WERI-Rb-1 (cell line): ENCODE measurements at regions not wholly inside any gene's neighbourhood (a gene's known extent, or its start where the extent isn't known, plus 50 kb on each side); places are given as distances from the start of the nearest gene placed in this dataset.

Experiments
- DNase-seq: peaks from one replicate; pipeline ENCODE4 v3.0.0-alpha.2; 2020
- H3K27ac ChIP-seq: fragments of 250-450 bp; sonication (Bioruptor Pico); 2 replicates; pipeline ENCODE4 v1.5.1; 2020; ENCODE audit warnings: mild to moderate bottlenecking, moderate library complexity
- H3K27me3 ChIP-seq: fragments of 250-450 bp; sonication (Bioruptor Pico); 2 replicates; pipeline ENCODE4 v1.5.1; 2021; ENCODE audit warnings: mild to moderate bottlenecking, low read depth, moderate library complexity; ENCODE audit not compliant: insufficient read depth, severe bottlenecking
- H3K36me3 ChIP-seq: fragments of 250-450 bp; sonication (Bioruptor Pico); 2 replicates; pipeline ENCODE4 v1.5.1; 2020; ENCODE audit warnings: mild to moderate bottlenecking, moderate library complexity
- H3K4me3 ChIP-seq: 2 replicates; pipeline ENCODE4 v1.5.1; 2011; ENCODE audit warnings: low read depth, mild to moderate bottlenecking, control low read depth, low read length
- H3K9me3 ChIP-seq: fragments of 250-450 bp; sonication (Bioruptor Pico); 2 replicates; pipeline ENCODE4 v1.5.1; 2021; ENCODE audit warnings: mild to moderate bottlenecking, moderate library complexity; ENCODE audit not compliant: severe bottlenecking
- TF ChIP-seq, protein P1 (sequence below): IDR thresholded peaks from 2 replicates; pipeline ENCODE4 v1.5.1; 2011; ENCODE audit warnings: low read depth, mild to moderate bottlenecking, control low read depth, inconsistent platforms, low read length

DNA sequence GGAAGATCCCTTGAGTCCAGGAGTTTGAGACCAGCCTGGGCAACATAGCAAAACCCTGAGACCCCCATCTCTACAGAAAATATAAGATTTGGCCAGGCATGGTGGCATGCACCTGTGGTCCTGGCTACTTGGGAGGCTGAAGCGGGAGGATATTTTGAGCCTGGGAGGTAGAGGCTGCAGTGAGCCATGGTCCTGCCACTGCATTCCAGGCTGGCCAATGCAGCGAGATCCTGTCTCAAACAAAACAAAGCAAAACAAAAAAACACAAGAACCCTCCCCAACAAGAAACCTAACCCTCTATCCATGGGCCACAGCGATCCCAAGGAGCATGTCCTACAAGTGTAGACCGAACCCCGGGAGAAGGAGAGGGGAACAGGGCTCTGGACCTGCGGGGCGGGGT, 133.3 kb downstream of the MGAT5B start:
- no peaks in the 10 kb centered on the region for H3K36me3 ChIP-seq
- no peak for DNase-seq
- H3K27ac ChIP-seq, result no peak overlapping the region
- TF ChIP-seq, protein P1, sequence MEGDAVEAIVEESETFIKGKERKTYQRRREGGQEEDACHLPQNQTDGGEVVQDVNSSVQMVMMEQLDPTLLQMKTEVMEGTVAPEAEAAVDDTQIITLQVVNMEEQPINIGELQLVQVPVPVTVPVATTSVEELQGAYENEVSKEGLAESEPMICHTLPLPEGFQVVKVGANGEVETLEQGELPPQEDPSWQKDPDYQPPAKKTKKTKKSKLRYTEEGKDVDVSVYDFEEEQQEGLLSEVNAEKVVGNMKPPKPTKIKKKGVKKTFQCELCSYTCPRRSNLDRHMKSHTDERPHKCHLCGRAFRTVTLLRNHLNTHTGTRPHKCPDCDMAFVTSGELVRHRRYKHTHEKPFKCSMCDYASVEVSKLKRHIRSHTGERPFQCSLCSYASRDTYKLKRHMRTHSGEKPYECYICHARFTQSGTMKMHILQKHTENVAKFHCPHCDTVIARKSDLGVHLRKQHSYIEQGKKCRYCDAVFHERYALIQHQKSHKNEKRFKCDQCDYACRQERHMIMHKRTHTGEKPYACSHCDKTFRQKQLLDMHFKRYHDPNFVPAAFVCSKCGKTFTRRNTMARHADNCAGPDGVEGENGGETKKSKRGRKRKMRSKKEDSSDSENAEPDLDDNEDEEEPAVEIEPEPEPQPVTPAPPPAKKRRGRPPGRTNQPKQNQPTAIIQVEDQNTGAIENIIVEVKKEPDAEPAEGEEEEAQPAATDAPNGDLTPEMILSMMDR, result no peak
- no peak overlapping the region for H3K4me3 ChIP-seq
- no peaks in the 10 kb centered on the region for H3K27me3 ChIP-seq
- no peaks in the 10 kb centered on the region for H3K9me3 ChIP-seq

DNA sequence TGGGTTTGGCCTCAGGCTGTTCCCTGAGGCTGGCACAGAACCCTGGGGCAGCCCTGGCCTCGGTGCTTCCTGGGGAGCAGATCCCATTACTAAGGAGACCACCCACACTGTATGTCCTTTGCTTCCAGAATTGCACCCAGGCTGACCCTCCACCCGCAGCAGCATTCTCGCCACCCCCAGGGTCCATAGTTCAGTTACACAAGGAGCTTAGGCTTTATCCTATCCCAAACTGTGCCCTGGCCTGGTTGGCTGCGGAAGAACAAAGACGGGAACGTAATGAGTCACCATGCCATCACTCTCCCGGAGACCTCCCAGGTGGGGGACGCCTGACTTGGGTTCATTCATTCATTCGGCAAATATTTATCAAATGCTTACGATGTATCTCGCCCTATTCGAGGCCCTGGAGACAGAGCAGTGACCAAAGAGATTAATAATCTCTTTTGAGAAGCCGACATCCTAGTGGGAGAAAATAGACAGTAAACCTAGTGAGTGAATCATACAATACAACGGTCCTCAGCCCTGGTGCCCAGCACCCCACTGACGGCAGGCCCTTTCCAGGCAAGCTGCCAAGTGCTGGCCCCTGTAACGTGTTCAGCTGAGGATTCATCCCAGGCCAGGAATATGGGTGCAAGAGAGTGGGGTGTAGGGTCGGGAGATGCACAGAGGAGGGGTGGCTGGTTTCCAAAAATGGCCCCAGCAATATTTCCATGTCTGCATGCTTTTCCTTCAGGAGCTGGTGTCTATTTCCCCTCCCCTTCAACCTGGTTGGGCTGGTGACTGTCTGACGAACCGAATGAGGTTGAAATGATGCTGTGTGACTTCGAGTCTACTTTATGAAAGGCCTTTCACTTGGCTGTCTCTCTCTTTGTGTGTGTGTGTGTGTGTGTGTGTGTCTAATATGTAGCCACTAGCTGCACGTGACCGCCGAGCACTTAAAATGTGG, 134.2 kb downstream of the MGAT5B start:
- no peak overlapping the region for H3K27ac ChIP-seq
- no peaks in the 10 kb centered on the region for H3K9me3 ChIP-seq
- TF ChIP-seq, protein P1, result no peak
- DNase-seq, result no peak
- no peaks in the 10 kb centered on the region for H3K36me3 ChIP-seq
- H3K27me3 ChIP-seq, result no peaks in the 10 kb centered on the region
- no peak overlapping the region for H3K4me3 ChIP-seq

GRCh38 chr17:77003699-77004098, 135.5 kb downstream of the MGAT5B start:
- no peak overlapping the region for H3K4me3 ChIP-seq

GRCh38 chr17:77006971-77007649, 133.7 kb upstream of the SEC14L1 start:
- DNase-seq, result no peak
- Histone ChIP-seq H3K27me3 (no peaks in the 10 kb centered on the region), H3K27ac (no peak overlapping the region), H3K36me3 (no peaks in the 10 kb centered on the region), H3K9me3 (peaks cover 8% of the 10 kb centered on the region), H3K4me3 (no peak overlapping the region)
- TF ChIP-seq, protein P1, result no peak

More at GRCh38 chr17:77003699-77004098, 135.5 kb downstream of the MGAT5B start:
- no peak for DNase-seq
- H3K36me3 ChIP-seq, result no peaks in the 10 kb centered on the region
- H3K27ac ChIP-seq, result no peak overlapping the region
- H3K9me3 ChIP-seq, result no peaks in the 10 kb centered on the region
- H3K27me3 ChIP-seq, result no peaks in the 10 kb centered on the region
- TF ChIP-seq, protein P1, result no peak

DNA sequence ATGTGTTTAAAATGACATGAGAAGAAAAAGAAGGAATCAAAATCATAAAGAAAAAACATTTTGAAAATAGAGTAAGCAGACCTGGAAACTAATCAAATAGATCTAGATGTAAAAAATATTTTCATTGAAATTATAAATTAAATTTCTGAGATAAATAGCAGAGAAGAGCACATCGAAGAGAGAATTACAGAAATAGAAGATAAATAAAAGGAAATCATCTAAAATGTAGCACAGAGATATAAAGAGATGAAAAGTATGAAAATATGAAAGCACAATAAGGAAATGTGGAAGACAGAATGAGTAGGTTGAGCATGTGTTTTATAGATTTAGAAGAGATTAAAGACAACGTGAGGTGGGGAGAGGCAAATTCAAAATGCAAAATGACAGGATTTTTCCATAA, 130.9 kb upstream of the SEC14L1 start:
- H3K27me3 ChIP-seq, result no peaks in the 10 kb centered on the region

More for the DNA sequence above, 130.9 kb upstream of the SEC14L1 start:
- DNase-seq, result no peak
- Histone ChIP-seq H3K27ac (no peak overlapping the region), H3K4me3 (no peak overlapping the region), H3K36me3 (no peaks in the 10 kb centered on the region), H3K9me3 (peaks cover 8% of the 10 kb centered on the region)
- TF ChIP-seq, protein P1, result no peak
